ENCODE measurements at regions not wholly inside any gene's neighbourhood (a gene's known extent, or its start where the extent isn't known, plus 50 kb on each side); places are given as distances from the start of the nearest gene placed in this dataset.

DNA sequence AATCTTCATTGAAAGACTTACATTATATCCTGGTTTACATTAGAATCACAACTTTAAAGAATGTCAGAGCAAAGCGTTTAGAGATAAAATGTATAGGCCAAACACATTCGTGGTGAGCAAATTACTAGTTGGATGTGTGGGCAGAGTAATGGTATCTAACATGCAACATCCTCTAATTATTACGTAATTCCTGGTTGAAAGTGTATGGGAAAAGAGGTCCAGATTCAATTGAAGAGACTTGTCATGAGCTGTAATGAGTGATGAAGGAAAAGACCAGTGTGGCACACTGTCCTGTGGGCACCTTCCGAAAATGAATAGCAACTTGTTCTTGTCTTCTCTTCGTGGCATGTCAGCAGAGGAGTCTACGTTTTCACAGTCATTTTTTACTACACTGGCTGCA, 192.8 kb downstream of the LRIG3 start:
- no peaks in the 10 kb centered on the region for H3K27me3 ChIP-seq (ENCODE audit: control insufficient read depth, insufficient read depth, low read length)
- no peak for DNase-seq (ENCODE audit: low read depth)

GRCh38 chr12:58728397-58728796, 191.9 kb downstream of the LRIG3 start:
- no peak overlapping the region for H3K4me3 ChIP-seq (ENCODE audit: low read depth, low read length)
- no peaks in the 10 kb centered on the region for H3K36me3 ChIP-seq (ENCODE audit: control insufficient read depth, insufficient read depth, low read length)
- no peaks in the 10 kb centered on the region for H3K27me3 ChIP-seq (ENCODE audit: control insufficient read depth, insufficient read depth, low read length)
- CTCF ChIA-PET = no interaction called here
- POLR2A ChIA-PET = no interaction called here
- TF ChIP-seq CTCF (IDR thresholded peaks at IDR 0.05; ENCODE audit: insufficient read depth, low read depth, low read length) = no peak
- no peak for DNase-seq (ENCODE audit: low read depth)

More for the DNA sequence above, 192.8 kb downstream of the LRIG3 start:
- H3K4me3 ChIP-seq (ENCODE audit: low read depth, low read length) = no peak overlapping the region
- CTCF ChIA-PET = no interaction called here
- POLR2A ChIA-PET = no interaction called here
- TF ChIP-seq CTCF (IDR thresholded peaks at IDR 0.05; ENCODE audit: insufficient read depth, low read depth, low read length) = no peak
- no peaks in the 10 kb centered on the region for H3K36me3 ChIP-seq (ENCODE audit: control insufficient read depth, insufficient read depth, low read length)

- H3K27me3 ChIP-seq (ENCODE audit: control insufficient read depth, insufficient read depth, low read length) = no peaks in the 10 kb centered on the region
- TF ChIP-seq CTCF (IDR thresholded peaks at IDR 0.05; ENCODE audit: insufficient read depth, low read depth, low read length) = no peak
- H3K36me3 ChIP-seq (ENCODE audit: control insufficient read depth, insufficient read depth, low read length) = no peaks in the 10 kb centered on the region
- ChIA-PET CTCF (no interaction called here), POLR2A (no interaction called here)
- DNase-seq (ENCODE audit: low read depth) = no peak
- H3K4me3 ChIP-seq (ENCODE audit: low read depth, low read length) = no peak overlapping the region
These were observed 189.2 kb downstream of the LRIG3 start for GRCh38 chr12:58731096-58731495.

DNA sequence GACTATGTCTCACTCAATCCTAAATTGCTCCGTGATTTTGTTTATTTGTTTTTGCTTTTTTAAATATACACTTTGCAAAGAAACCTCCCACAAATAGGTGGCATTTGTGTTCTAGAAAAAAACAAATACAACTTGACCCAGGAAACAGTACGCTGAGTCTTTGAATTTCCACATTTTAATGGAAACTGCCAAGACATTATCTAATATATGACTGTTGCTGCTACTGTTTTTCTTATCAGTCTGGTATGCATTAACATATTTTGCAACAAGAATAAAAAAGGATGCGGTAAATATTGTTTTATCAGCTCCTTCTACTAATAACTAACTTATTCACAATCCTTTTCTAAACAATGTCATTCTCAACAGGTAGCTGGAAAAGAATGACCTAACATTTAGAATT, 187.4 kb downstream of the LRIG3 start:
- POLR2A ChIA-PET = no interaction called here
- no peak overlapping the region for H3K4me3 ChIP-seq (ENCODE audit: low read depth, low read length)
- no peak for TF ChIP-seq CTCF (IDR thresholded peaks at IDR 0.05; ENCODE audit: insufficient read depth, low read depth, low read length)
- DNase-seq (ENCODE audit: low read depth) = no peak
- no peaks in the 10 kb centered on the region for H3K27me3 ChIP-seq (ENCODE audit: control insufficient read depth, insufficient read depth, low read length)
- CTCF ChIA-PET = interaction anchor here (0.8 kb wide), 1 partner anchor 8 kb away, joined by 3 read pairs; no protein-coding TSS in a partner anchor
- H3K36me3 ChIP-seq (ENCODE audit: control insufficient read depth, insufficient read depth, low read length) = no peaks in the 10 kb centered on the region

GRCh38 chr12:58741226-58741625, 179.1 kb downstream of the LRIG3 start:
- Histone ChIP-seq H3K27me3 (ENCODE audit: control insufficient read depth, insufficient read depth, low read length) (no peaks in the 10 kb centered on the region), H3K4me3 (ENCODE audit: low read depth, low read length) (no peak overlapping the region), H3K36me3 (ENCODE audit: control insufficient read depth, insufficient read depth, low read length) (no peaks in the 10 kb centered on the region)
- ChIA-PET POLR2A (no interaction called here), CTCF (interaction anchor here (0.9 to 1.8 kb wide), 2 partner anchors 201 to 328 kb away, joined by 3 to 5 read pairs; no protein-coding TSS in a partner anchor)
- no peak for TF ChIP-seq CTCF (IDR thresholded peaks at IDR 0.05; ENCODE audit: insufficient read depth, low read depth, low read length)
- DNase-seq (ENCODE audit: low read depth) = no peak
